IMR-90 (cell line): ENCODE measurements at regions not wholly inside any gene's neighbourhood (a gene's known extent, or its start where the extent isn't known, plus 50 kb on each side); places are given as distances from the start of the nearest gene placed in this dataset.

Experiments used
- CHD1 ChIP-seq: IDR thresholded peaks from 2 replicates; pipeline ENCODE4 v1.6.1; 2012; ENCODE audit warnings: low read depth, low read length, improper control_type of control experiment
- FOS ChIP-seq: fragments of 150-350 bp; IDR thresholded peaks from 2 replicates; pipeline ENCODE4 v1.6.1; 2016; ENCODE audit warnings: low read depth, low read length
- MXI1 ChIP-seq: IDR thresholded peaks from 2 replicates; pipeline ENCODE4 v1.6.1; 2012; ENCODE audit warnings: low read depth, mild to moderate bottlenecking, low read length, moderate library complexity, borderline replicate concordance
- NFE2L2 ChIP-seq: fragments of 150-350 bp; IDR thresholded peaks from 2 replicates; pipeline ENCODE4 v1.6.1; 2016; ENCODE audit warnings: low read depth, mild to moderate bottlenecking, low read length
- POLR2A ChIP-seq: IDR thresholded peaks from 2 replicates; pipeline ENCODE4 v1.6.1; 2012; ENCODE audit warnings: mild to moderate bottlenecking, low read depth, low read length
- RAD21 ChIP-seq: IDR thresholded peaks from 2 replicates; pipeline ENCODE4 v1.6.1; 2012; ENCODE audit warnings: low read length, improper control_type of control experiment
- SMC3 ChIP-seq: fragments of 150-350 bp; IDR thresholded peaks from 2 replicates; pipeline ENCODE4 v1.6.1; 2016; ENCODE audit warnings: low read depth, mild to moderate bottlenecking, antibody characterized with exemption, low read length, moderate library complexity
- TF ChIP-seq, protein P1 (sequence below): fragments of 150-350 bp; IDR thresholded peaks from 2 replicates; pipeline ENCODE4 v1.6.1; 2017; ENCODE audit warnings: mild to moderate bottlenecking, antibody characterized with exemption, low read length, low read depth
- TF ChIP-seq, protein P2 (sequence below): conservative IDR thresholded peaks from 2 replicates; pipeline ENCODE4 v1.5.1; 2012; ENCODE audit warnings: mild to moderate bottlenecking, low read depth, low read length, improper control_type of control experiment

DNA sequence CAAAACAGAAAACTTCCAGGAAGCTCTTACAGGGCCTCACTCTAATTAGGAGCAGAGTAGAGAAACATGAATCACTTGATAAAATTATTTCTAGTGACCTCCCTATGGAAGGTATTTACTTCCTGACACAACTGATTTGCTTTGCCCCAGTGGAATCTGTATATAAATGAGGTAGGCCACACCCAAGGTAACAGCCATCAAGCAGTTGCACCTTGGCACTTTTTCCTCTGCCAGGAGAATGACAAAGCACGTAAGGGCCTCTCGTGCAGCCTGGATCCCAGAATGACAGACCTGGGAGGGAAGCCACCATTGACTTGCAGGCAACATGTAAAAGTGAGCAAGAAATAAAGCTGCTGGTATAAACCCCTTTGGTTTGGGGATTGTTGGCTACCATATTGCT, 620.0 kb upstream of the SLC39A10 start:
- TF ChIP-seq MXI1 (no peak), NFE2L2 (no peak), POLR2A (no peak), RAD21 (no peak), SMC3 (no peak), CHD1 (no peak), FOS (no peak)
- TF ChIP-seq, protein P1, sequence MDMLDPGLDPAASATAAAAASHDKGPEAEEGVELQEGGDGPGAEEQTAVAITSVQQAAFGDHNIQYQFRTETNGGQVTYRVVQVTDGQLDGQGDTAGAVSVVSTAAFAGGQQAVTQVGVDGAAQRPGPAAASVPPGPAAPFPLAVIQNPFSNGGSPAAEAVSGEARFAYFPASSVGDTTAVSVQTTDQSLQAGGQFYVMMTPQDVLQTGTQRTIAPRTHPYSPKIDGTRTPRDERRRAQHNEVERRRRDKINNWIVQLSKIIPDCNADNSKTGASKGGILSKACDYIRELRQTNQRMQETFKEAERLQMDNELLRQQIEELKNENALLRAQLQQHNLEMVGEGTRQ = no peak
- TF ChIP-seq, protein P2, sequence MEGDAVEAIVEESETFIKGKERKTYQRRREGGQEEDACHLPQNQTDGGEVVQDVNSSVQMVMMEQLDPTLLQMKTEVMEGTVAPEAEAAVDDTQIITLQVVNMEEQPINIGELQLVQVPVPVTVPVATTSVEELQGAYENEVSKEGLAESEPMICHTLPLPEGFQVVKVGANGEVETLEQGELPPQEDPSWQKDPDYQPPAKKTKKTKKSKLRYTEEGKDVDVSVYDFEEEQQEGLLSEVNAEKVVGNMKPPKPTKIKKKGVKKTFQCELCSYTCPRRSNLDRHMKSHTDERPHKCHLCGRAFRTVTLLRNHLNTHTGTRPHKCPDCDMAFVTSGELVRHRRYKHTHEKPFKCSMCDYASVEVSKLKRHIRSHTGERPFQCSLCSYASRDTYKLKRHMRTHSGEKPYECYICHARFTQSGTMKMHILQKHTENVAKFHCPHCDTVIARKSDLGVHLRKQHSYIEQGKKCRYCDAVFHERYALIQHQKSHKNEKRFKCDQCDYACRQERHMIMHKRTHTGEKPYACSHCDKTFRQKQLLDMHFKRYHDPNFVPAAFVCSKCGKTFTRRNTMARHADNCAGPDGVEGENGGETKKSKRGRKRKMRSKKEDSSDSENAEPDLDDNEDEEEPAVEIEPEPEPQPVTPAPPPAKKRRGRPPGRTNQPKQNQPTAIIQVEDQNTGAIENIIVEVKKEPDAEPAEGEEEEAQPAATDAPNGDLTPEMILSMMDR = no peak
